ENCODE measurements at regions not wholly inside any gene's neighbourhood (a gene's known extent, or its start where the extent isn't known, plus 50 kb on each side); places are given as distances from the start of the nearest gene placed in this dataset.

DNA sequence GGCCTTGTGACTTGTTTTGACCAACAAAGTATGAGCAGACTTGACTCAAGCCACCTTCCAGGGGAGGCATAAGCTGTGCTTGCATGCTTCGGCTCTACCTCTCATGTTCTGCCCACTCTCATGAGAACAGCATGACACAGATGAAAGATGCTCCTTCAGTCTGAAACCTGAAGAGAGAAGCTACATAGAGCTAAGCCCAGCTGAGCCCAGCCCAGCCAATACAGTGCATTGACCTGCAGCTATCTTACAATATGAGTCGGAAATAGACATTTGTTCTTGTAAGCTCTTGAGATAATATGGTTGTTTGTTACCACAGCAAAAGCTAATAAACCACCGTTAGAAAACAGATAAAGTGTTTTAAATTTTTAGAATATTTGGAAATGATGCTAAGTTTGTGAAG, 426.7 kb upstream of the PKDCC start:
- Mint-ChIP-seq H3K4me3 (ENCODE audit: unreplicated experiment) (no peak overlapping the region), H3K4me1 (ENCODE audit: unreplicated experiment) (peaks cover 12% of the 10 kb centered on the region), H3K27ac (ENCODE audit: unreplicated experiment) (no peak overlapping the region), H3K36me3 (ENCODE audit: unreplicated experiment) (no peaks in the 10 kb centered on the region), H3K27me3 (ENCODE audit: unreplicated experiment) (peaks cover 35% of the 10 kb centered on the region), H3K9me3 (ENCODE audit: unreplicated experiment) (no peaks in the 10 kb centered on the region)
- no peak for TF ChIP-seq CTCF (IDR thresholded peaks at IDR 0.05)
- DNase-seq (ENCODE audit: extremely low spot score, unreplicated experiment) = no peak

- H3K36me3 Mint-ChIP-seq (ENCODE audit: unreplicated experiment) = no peaks in the 10 kb centered on the region
- H3K4me1 Mint-ChIP-seq (ENCODE audit: unreplicated experiment) = peaks cover 12% of the 10 kb centered on the region
- H3K4me3 Mint-ChIP-seq (ENCODE audit: unreplicated experiment) = no peak overlapping the region
- H3K27ac Mint-ChIP-seq (ENCODE audit: unreplicated experiment) = no peak overlapping the region
- H3K27me3 Mint-ChIP-seq (ENCODE audit: unreplicated experiment) = peaks cover 35% of the 10 kb centered on the region
- H3K9me3 Mint-ChIP-seq (ENCODE audit: unreplicated experiment) = no peaks in the 10 kb centered on the region
- DNase-seq (ENCODE audit: extremely low spot score, unreplicated experiment) = no peak
- no peak for TF ChIP-seq CTCF (IDR thresholded peaks at IDR 0.05)
Observed at GRCh38 chr2:41621563-41621962, 426.3 kb upstream of the PKDCC start.

DNA sequence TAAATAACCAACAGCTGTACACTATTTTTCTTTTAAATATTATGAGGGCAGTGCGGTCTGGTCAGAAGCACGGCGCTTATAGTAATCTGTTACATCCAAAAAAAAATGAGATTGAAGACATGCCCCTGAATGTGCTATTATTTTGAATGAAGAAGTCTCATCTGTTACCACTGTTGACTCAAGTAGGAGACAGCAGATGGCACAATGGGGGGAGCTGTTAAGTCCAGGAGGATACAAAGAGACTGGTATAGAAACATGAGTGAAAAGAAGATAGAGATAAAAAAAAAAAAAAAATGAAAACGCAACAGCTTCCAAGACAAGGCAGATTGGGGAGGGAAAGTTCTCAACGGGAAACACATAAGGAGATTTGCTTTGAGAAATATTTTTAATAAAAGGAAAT, 425.5 kb upstream of the PKDCC start:
- H3K9me3 Mint-ChIP-seq (ENCODE audit: unreplicated experiment) = no peaks in the 10 kb centered on the region

GRCh38 chr2:41626936-41627335, 420.9 kb upstream of the PKDCC start:
- no peak for DNase-seq (ENCODE audit: extremely low spot score, unreplicated experiment)
- Mint-ChIP-seq H3K27ac (ENCODE audit: unreplicated experiment) (no peak overlapping the region), H3K27me3 (ENCODE audit: unreplicated experiment) (peaks cover 14% of the 10 kb centered on the region), H3K36me3 (ENCODE audit: unreplicated experiment) (no peaks in the 10 kb centered on the region), H3K4me1 (ENCODE audit: unreplicated experiment) (peaks cover 9% of the 10 kb centered on the region), H3K9me3 (ENCODE audit: unreplicated experiment) (no peaks in the 10 kb centered on the region), H3K4me3 (ENCODE audit: unreplicated experiment) (no peak overlapping the region)
- TF ChIP-seq CTCF (IDR thresholded peaks at IDR 0.05) = no peak

More for the DNA sequence above, 425.5 kb upstream of the PKDCC start:
- Mint-ChIP-seq H3K4me1 (ENCODE audit: unreplicated experiment) (peaks cover 12% of the 10 kb centered on the region), H3K4me3 (ENCODE audit: unreplicated experiment) (no peak overlapping the region), H3K27ac (ENCODE audit: unreplicated experiment) (no peak overlapping the region), H3K36me3 (ENCODE audit: unreplicated experiment) (no peaks in the 10 kb centered on the region), H3K27me3 (ENCODE audit: unreplicated experiment) (peaks cover 35% of the 10 kb centered on the region)
- TF ChIP-seq CTCF (IDR thresholded peaks at IDR 0.05) = no peak
- no peak for DNase-seq (ENCODE audit: extremely low spot score, unreplicated experiment)

- DNase-seq (ENCODE audit: extremely low spot score, unreplicated experiment) = no peak
- H3K27ac Mint-ChIP-seq (ENCODE audit: unreplicated experiment) = no peak overlapping the region
- no peaks in the 10 kb centered on the region for H3K36me3 Mint-ChIP-seq (ENCODE audit: unreplicated experiment)
- no peaks in the 10 kb centered on the region for H3K4me1 Mint-ChIP-seq (ENCODE audit: unreplicated experiment)
- no peak overlapping the region for H3K4me3 Mint-ChIP-seq (ENCODE audit: unreplicated experiment)
- TF ChIP-seq CTCF (IDR thresholded peaks at IDR 0.05) = no peak
- H3K9me3 Mint-ChIP-seq (ENCODE audit: unreplicated experiment) = peaks cover 16% of the 10 kb centered on the region
- H3K27me3 Mint-ChIP-seq (ENCODE audit: unreplicated experiment) = peaks cover 46% of the 10 kb centered on the region
Observed at GRCh38 chr2:41634686-41635085, 413.1 kb upstream of the PKDCC start.
